Ishikawa (cell line): ENCODE measurements at regions not wholly inside any gene's neighbourhood (a gene's known extent, or its start where the extent isn't known, plus 50 kb on each side); places are given as distances from the start of the nearest gene placed in this dataset.

ENCODE experiments used
- CEBPB ChIP-seq: IDR thresholded peaks from 2 replicates; pipeline ENCODE4 v1.6.1; 2012
- CREB1 ChIP-seq: IDR thresholded peaks from 2 replicates; pipeline ENCODE4 v1.6.1; 2012; ENCODE audit warnings: low read depth
- EGR1 ChIP-seq: IDR thresholded peaks from 2 replicates; pipeline ENCODE4 v1.6.1; 2012
- EP300 ChIP-seq: IDR thresholded peaks from 2 replicates; pipeline ENCODE4 v1.6.1; 2012; ENCODE audit warnings: borderline replicate concordance
- FOXM1 ChIP-seq: IDR thresholded peaks from 2 replicates; pipeline ENCODE4 v1.6.1; 2012; ENCODE audit warnings: low read depth, borderline replicate concordance
- NFIC ChIP-seq: IDR thresholded peaks from 2 replicates; pipeline ENCODE4 v1.6.1; 2012
- RAD21 ChIP-seq: IDR thresholded peaks from 2 replicates; pipeline ENCODE4 v1.6.1; 2012; ENCODE audit warnings: low read depth
- REST ChIP-seq: IDR thresholded peaks from 2 replicates; pipeline ENCODE4 v1.6.1; 2012; ENCODE audit warnings: low read depth, mild to moderate bottlenecking
- TAF1 ChIP-seq: IDR thresholded peaks from 2 replicates; pipeline ENCODE4 v1.6.1; 2012; ENCODE audit warnings: low read depth, mild to moderate bottlenecking
- TCF12 ChIP-seq: IDR thresholded peaks from 2 replicates; pipeline ENCODE4 v1.6.1; 2012; ENCODE audit warnings: low read depth
- TEAD4 ChIP-seq: IDR thresholded peaks from 2 replicates; pipeline ENCODE4 v1.6.1; 2012
- YY1 ChIP-seq: IDR thresholded peaks from 2 replicates; pipeline ENCODE4 v1.6.1; 2012; ENCODE audit warnings: low read depth
- ZBTB7A ChIP-seq: IDR thresholded peaks from 2 replicates; pipeline ENCODE4 v1.6.1; 2012; ENCODE audit warnings: low read depth
- TF ChIP-seq, protein P1 (sequence below): IDR thresholded peaks from 2 replicates; pipeline ENCODE4 v1.6.1; 2012
- TF ChIP-seq, protein P2 (sequence below): IDR thresholded peaks from 2 replicates; pipeline ENCODE4 v1.6.1; 2012

DNA sequence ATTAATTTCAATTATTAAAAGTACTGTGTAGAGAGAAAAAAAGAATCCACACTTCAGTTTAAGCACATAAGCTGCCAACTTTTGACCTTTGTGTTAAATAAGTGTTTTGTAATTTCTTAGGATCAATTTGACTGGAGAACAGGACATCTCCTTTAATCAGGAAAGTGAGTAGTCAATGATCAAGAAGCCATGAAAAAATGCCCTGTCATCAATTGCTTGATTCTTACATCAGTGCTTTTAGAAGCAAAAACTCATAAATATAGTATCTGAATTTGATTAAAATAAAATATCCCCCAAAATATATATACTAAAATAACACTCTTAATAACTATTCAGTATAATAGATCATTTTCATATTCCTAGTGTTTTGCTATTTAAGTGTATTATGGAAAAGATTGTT lies 409.0 kb downstream of the TAFA4 start:
- no peak for TF ChIP-seq CREB1
- no peak for TF ChIP-seq RAD21
- no peak for TF ChIP-seq REST
- no peak for TF ChIP-seq TEAD4
- TF ChIP-seq, protein P1, sequence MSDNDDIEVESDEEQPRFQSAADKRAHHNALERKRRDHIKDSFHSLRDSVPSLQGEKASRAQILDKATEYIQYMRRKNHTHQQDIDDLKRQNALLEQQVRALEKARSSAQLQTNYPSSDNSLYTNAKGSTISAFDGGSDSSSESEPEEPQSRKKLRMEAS = no peak
- no peak for TF ChIP-seq ZBTB7A
- TF ChIP-seq FOXM1 = no peak
- no peak for TF ChIP-seq CEBPB
- no peak for TF ChIP-seq TCF12
- TF ChIP-seq, protein P2, sequence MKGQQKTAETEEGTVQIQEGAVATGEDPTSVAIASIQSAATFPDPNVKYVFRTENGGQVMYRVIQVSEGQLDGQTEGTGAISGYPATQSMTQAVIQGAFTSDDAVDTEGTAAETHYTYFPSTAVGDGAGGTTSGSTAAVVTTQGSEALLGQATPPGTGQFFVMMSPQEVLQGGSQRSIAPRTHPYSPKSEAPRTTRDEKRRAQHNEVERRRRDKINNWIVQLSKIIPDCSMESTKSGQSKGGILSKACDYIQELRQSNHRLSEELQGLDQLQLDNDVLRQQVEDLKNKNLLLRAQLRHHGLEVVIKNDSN = no peak
- TF ChIP-seq TAF1 = no peak
- no peak for TF ChIP-seq EGR1
- TF ChIP-seq YY1 = no peak
- no peak for TF ChIP-seq EP300
- TF ChIP-seq NFIC = no peak

GRCh38 chr3:68515237-68515636 lies 417.1 kb downstream of the TAFA4 start:
- TF ChIP-seq TCF12 = no peak
- TF ChIP-seq ZBTB7A = no peak
- TF ChIP-seq YY1 = no peak
- no peak for TF ChIP-seq EP300
- TF ChIP-seq RAD21 = no peak

GRCh38 chr3:68504201-68504600 lies 428.1 kb downstream of the TAFA4 start:
- TF ChIP-seq CREB1 (no peak), TCF12 (no peak), FOXM1 (no peak), EGR1 (no peak), YY1 (no peak), TEAD4 (no peak), TAF1 (no peak), NFIC (no peak), EP300 (no peak), REST (no peak), CEBPB (no peak), RAD21 (no peak), ZBTB7A (no peak)
- TF ChIP-seq, protein P1 = no peak
- TF ChIP-seq, protein P2 = no peak

GRCh38 chr3:68485051-68485450 lies 447.3 kb downstream of the TAFA4 start:
- no peak for TF ChIP-seq TCF12
- no peak for TF ChIP-seq FOXM1
- no peak for TF ChIP-seq YY1
- no peak for TF ChIP-seq CREB1
- no peak for TF ChIP-seq ZBTB7A
- TF ChIP-seq, protein P2 = no peak

DNA sequence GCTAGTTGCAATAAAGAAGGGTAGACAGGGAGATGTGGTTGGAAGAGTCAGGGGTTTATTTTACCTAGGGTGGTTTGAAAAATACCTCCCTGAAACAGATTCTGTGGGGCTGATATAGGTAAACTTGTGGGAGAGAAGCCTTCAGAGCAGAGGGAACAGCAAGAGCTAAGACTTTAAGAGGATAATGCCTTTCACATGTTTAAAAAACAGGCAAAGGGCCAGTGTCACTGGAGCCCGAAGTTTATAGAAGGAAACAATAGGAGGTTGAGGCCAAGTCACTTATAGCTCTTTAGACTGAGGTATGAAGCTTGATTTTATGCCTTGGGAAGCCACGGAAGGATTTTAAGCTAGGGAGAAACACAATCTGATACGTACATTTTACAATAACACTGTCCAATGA lies 448.7 kb downstream of the TAFA4 start:
- TF ChIP-seq TAF1 (no peak), FOXM1 (no peak), EP300 (no peak), CREB1 (no peak), NFIC (no peak), RAD21 (no peak), REST (no peak), YY1 (no peak), EGR1 (no peak), ZBTB7A (no peak), CEBPB (no peak), TEAD4 (no peak), TCF12 (no peak)
- TF ChIP-seq, protein P2 = no peak
- TF ChIP-seq, protein P1 = no peak
